IMR-90 (cell line): ENCODE measurements at regions not wholly inside any gene's neighbourhood (a gene's known extent, or its start where the extent isn't known, plus 50 kb on each side); places are given as distances from the start of the nearest gene placed in this dataset.

Source experiments
- ATAC-seq: fragments of 200-7000 bp; cut with Tn5 transposase; 2 replicates; pipeline ENCODE4 v1.9.1; 2020; ENCODE audit warnings: low read depth, mild to moderate bottlenecking, moderate library complexity
- BruUV-seq: library from RNA; stranded (reverse); fragments of 400-500 nt; replicated peaks from 2 replicates; lab custom pipeline; 2021; lab: Mats Ljungman, UMichigan
- CTCF ChIA-PET: fragments of 300-600 bp; formaldehyde crosslinking; extraction: SDS; loops from one replicate; lab custom pipeline; 2021; ENCODE audit warnings: antibody characterized with exemption; lab: Yijun Ruan, JAX
- POLR2A ChIA-PET: fragments of 300-600 bp; sonication (Branson Sonifier 250); formaldehyde crosslinking; loops from one replicate; lab custom pipeline; 2022; ENCODE audit warnings: antibody characterized with exemption; ENCODE audit not compliant: unreplicated experiment; lab: Charles Lee
- DNase-seq: peaks from one replicate; pipeline ENCODE4 v3.0.0; 2013
- H2AFZ ChIP-seq: replicated peaks from 2 replicates; pipeline ENCODE3; 2013; ENCODE audit warnings: low read length, mild to moderate bottlenecking; ENCODE audit not compliant: poor library complexity
- H2AK5ac ChIP-seq: 2 replicates; pipeline ENCODE4 v1.6.1; 2013; ENCODE audit warnings: low read depth, low read length, inconsistent platforms
- H2AK9ac ChIP-seq: replicated peaks from 2 replicates; pipeline ENCODE3; 2013; ENCODE audit warnings: mild to moderate bottlenecking, low read depth, low read length, moderate library complexity; ENCODE audit not compliant: poor library complexity
- H2BK120ac ChIP-seq: 2 replicates; pipeline ENCODE4 v1.6.1; 2013; ENCODE audit warnings: low read depth, low read length, inconsistent platforms
- H2BK15ac ChIP-seq: 3 replicates; pipeline ENCODE4 v1.6.1; 2013; ENCODE audit warnings: low read depth, low read length, inconsistent platforms
- H2BK20ac ChIP-seq: 2 replicates; pipeline ENCODE4 v1.6.1; 2013; ENCODE audit warnings: low read depth, mild to moderate bottlenecking, inconsistent platforms, low read length, moderate library complexity
- H2BK5ac ChIP-seq: 2 replicates; pipeline ENCODE4 v1.6.1; 2013; ENCODE audit warnings: mild to moderate bottlenecking, low read depth, low read length, inconsistent platforms; ENCODE audit not compliant: poor library complexity, severe bottlenecking
- H3K14ac ChIP-seq: replicated peaks from 2 replicates; pipeline ENCODE4 v1.6.1; 2013; ENCODE audit warnings: low read depth, low read length, inconsistent platforms
- H3K18ac ChIP-seq: 2 replicates; pipeline ENCODE4 v1.6.1; 2013; ENCODE audit warnings: low read depth, low read length, control low read depth
- H3K23ac ChIP-seq: 2 replicates; pipeline ENCODE4 v1.6.1; 2013; ENCODE audit warnings: low read depth, low read length, inconsistent platforms
- H3K27ac ChIP-seq: 2 replicates; pipeline ENCODE4 v1.5.1; 2013; ENCODE audit warnings: mild to moderate bottlenecking, control low read depth, low read length; ENCODE audit not compliant: insufficient read depth
- H3K27me3 ChIP-seq: 2 replicates; pipeline ENCODE4 v1.6.1; 2013; ENCODE audit warnings: low read length; ENCODE audit not compliant: control insufficient read depth, insufficient read depth
- H3K36me3 ChIP-seq: 2 replicates; pipeline ENCODE4 v1.6.1; 2013; ENCODE audit warnings: low read length, mixed read lengths; ENCODE audit not compliant: control insufficient read depth, insufficient read depth
- H3K4ac ChIP-seq: 2 replicates; pipeline ENCODE4 v1.6.1; 2013; ENCODE audit warnings: low read depth, low read length, inconsistent platforms
- H3K4me1 ChIP-seq: 2 replicates; pipeline ENCODE4 v1.6.1; 2013; ENCODE audit warnings: low read length, mixed read lengths; ENCODE audit not compliant: control insufficient read depth, insufficient read depth
- H3K4me2 ChIP-seq: 2 replicates; pipeline ENCODE4 v1.6.1; 2013; ENCODE audit warnings: low read depth, mild to moderate bottlenecking, control low read depth, low read length, moderate library complexity
- H3K4me3 ChIP-seq: 2 replicates; pipeline ENCODE4 v1.5.1; 2013; ENCODE audit warnings: low read depth, mild to moderate bottlenecking, control low read depth, low read length, moderate library complexity; ENCODE audit not compliant: insufficient read depth
- H3K56ac ChIP-seq: 2 replicates; pipeline ENCODE4 v1.6.1; 2013; ENCODE audit warnings: low read length, inconsistent platforms; ENCODE audit not compliant: insufficient read depth; ENCODE audit errors: extremely low read depth
- H3K79me1 ChIP-seq, 2 experiments: 2 replicates each; pipeline ENCODE4 v1.6.1; 2013; ENCODE audit warnings: low read length in 2 of 2, inconsistent platforms in 1 of 2, low read depth in 1 of 2
- H3K9ac ChIP-seq: 2 replicates; pipeline ENCODE4 v1.6.1; 2013; ENCODE audit warnings: low read depth, low read length, control low read depth
- H3K9me1 ChIP-seq: 2 replicates; pipeline ENCODE4 v1.6.1; 2013; ENCODE audit warnings: low read length, inconsistent platforms; ENCODE audit not compliant: insufficient read depth
- H3K9me3 ChIP-seq: 2 replicates; pipeline ENCODE4 v1.6.1; 2013; ENCODE audit warnings: low read length; ENCODE audit not compliant: control insufficient read depth, insufficient read depth
- H4K20me1 ChIP-seq: 2 replicates; pipeline ENCODE4 v1.6.1; 2013; ENCODE audit warnings: low read length, inconsistent platforms; ENCODE audit not compliant: insufficient read depth
- H4K5ac ChIP-seq: 2 replicates; pipeline ENCODE4 v1.6.1; 2013; ENCODE audit warnings: mild to moderate bottlenecking, low read depth, low read length, control low read depth
- H4K8ac ChIP-seq, 2 experiments: 2 replicates each; pipeline ENCODE4 v1.6.1; 2013; ENCODE audit warnings: low read depth in 2 of 2, low read length in 2 of 2, control low read depth in 1 of 2, inconsistent platforms in 1 of 2
- H4K91ac ChIP-seq: 2 replicates; pipeline ENCODE4 v1.6.1; 2013; ENCODE audit warnings: low read depth, low read length, inconsistent platforms; ENCODE audit not compliant: insufficient read depth
- BHLHE40 ChIP-seq: fragments of 150-350 bp; IDR thresholded peaks from 2 replicates; pipeline ENCODE4 v1.6.1; 2016; ENCODE audit warnings: mild to moderate bottlenecking, low read depth, low read length
- CEBPB ChIP-seq: IDR thresholded peaks from 2 replicates; pipeline ENCODE4 v1.6.1; 2012; ENCODE audit warnings: low read depth, low read length, improper control_type of control experiment
- CHD1 ChIP-seq: IDR thresholded peaks from 2 replicates; pipeline ENCODE4 v1.6.1; 2012; ENCODE audit warnings: low read depth, low read length, improper control_type of control experiment
- CTCF ChIP-seq: conservative IDR thresholded peaks from 2 replicates; pipeline ENCODE4 v1.5.1; 2012; ENCODE audit warnings: mild to moderate bottlenecking, low read depth, low read length, improper control_type of control experiment
- FOS ChIP-seq: fragments of 150-350 bp; IDR thresholded peaks from 2 replicates; pipeline ENCODE4 v1.6.1; 2016; ENCODE audit warnings: low read depth, low read length
- MAFK ChIP-seq: IDR thresholded peaks from 2 replicates; pipeline ENCODE4 v1.6.1; 2012; ENCODE audit warnings: low read depth, low read length, improper control_type of control experiment
- MAZ ChIP-seq: IDR thresholded peaks from 2 replicates; pipeline ENCODE4 v1.6.1; 2012; ENCODE audit warnings: low read depth, mild to moderate bottlenecking, low read length, improper control_type of control experiment, moderate library complexity, borderline replicate concordance
- NFE2L2 ChIP-seq: fragments of 150-350 bp; IDR thresholded peaks from 2 replicates; pipeline ENCODE4 v1.6.1; 2016; ENCODE audit warnings: low read depth, mild to moderate bottlenecking, low read length
- POLR2A ChIP-seq: IDR thresholded peaks from 2 replicates; pipeline ENCODE4 v1.6.1; 2012; ENCODE audit warnings: mild to moderate bottlenecking, low read depth, low read length
- RAD21 ChIP-seq: IDR thresholded peaks from 2 replicates; pipeline ENCODE4 v1.6.1; 2012; ENCODE audit warnings: low read length, improper control_type of control experiment
- RCOR1 ChIP-seq: IDR thresholded peaks from 2 replicates; pipeline ENCODE4 v1.6.1; 2012; ENCODE audit warnings: mild to moderate bottlenecking, low read length, improper control_type of control experiment; ENCODE audit not compliant: insufficient replicate concordance
- RFX5 ChIP-seq: IDR thresholded peaks from 2 replicates; pipeline ENCODE4 v1.8.0; 2012; ENCODE audit warnings: low read depth, mild to moderate bottlenecking, low read length, moderate library complexity
- SMC3 ChIP-seq: fragments of 150-350 bp; IDR thresholded peaks from 2 replicates; pipeline ENCODE4 v1.6.1; 2016; ENCODE audit warnings: low read depth, mild to moderate bottlenecking, antibody characterized with exemption, low read length, moderate library complexity
- USF2 ChIP-seq: fragments of 150-350 bp; IDR thresholded peaks from 2 replicates; pipeline ENCODE4 v1.6.1; 2017; ENCODE audit warnings: mild to moderate bottlenecking, antibody characterized with exemption, low read length, low read depth
- WGBS, 2 experiments: methylation state at CpG; one replicate each; pipeline versions ENCODE4 v1.1.5 to v1.1.7; 2013; ENCODE audit warnings: missing lambda C conversion rate in 2 of 2; ENCODE audit not compliant: insufficient read length in 1 of 2; ENCODE audit errors: extremely low coverage in 2 of 2; 5-methylcytosine and 5-hydroxymethylcytosine counted together
- dilution Hi-C: fragments of 300-500 bp; cut with HindIII; formaldehyde crosslinking; loops from one replicate; pipeline ENCODE4 v1.14.3; 2018; ENCODE audit warnings: low sequenced_read_pairs; ENCODE audit not compliant: unreplicated experiment
- in situ Hi-C: fragments of 300-500 bp; cut with MboI; formaldehyde crosslinking; loops from 3 replicates; pipeline ENCODE4 v1.14.3; 2019; ENCODE audit warnings: low sequenced_read_pairs, inconsistent platforms, mixed read lengths
- intact Hi-C: fragments of 100-400 bp; cut with micrococcal nuclease; formaldehyde crosslinking; loops from 2 replicates; pipeline ENCODE4 v1.10.0; 2022

GRCh38 chr15:31173790-31174450 is 72.4 kb upstream of the TRPM1 start:
- WGBS, 2 experiments = no CpG with 5 or more reads among the region's 2 CpGs
- Histone ChIP-seq H2BK15ac (no peak overlapping the region), H2BK120ac (no peak overlapping the region), H3K9me3 (no peaks in the 10 kb centered on the region), H2BK20ac (no peak overlapping the region), H3K18ac (no peak overlapping the region), H3K4me2 (no peak overlapping the region), H3K56ac (no peak overlapping the region), H3K4me3 (no peak overlapping the region), H2AFZ (no peak overlapping the region), H3K9ac (no peak overlapping the region), H3K23ac (no peak overlapping the region), H3K27me3 (peaks cover 3% of the 10 kb centered on the region; the same call in 1 of the 2 replicates), H2BK5ac (no peak overlapping the region), H3K4me1 (no peaks in the 10 kb centered on the region), H3K36me3 (no peaks in the 10 kb centered on the region), H3K9me1 (no peaks in the 10 kb centered on the region), H3K14ac (no peak overlapping the region), H4K20me1 (no peaks in the 10 kb centered on the region), H2AK9ac (no peak overlapping the region), H3K79me1 (no peaks in the 10 kb centered on the region), H3K27ac (no peak overlapping the region), H2AK5ac (no peak overlapping the region), H4K8ac (no peak overlapping the region), H4K5ac (no peak overlapping the region), H3K4ac (no peak overlapping the region), H4K91ac (no peak overlapping the region)
- DNase-seq (no peak), ATAC-seq (no peak)
- in situ Hi-C loops = no loop called here
- intact Hi-C loops = no loop called here
- no TSS peak for BruUV-seq
- ChIA-PET CTCF (no interaction called here), POLR2A (no interaction called here)
- no peak for TF ChIP-seq CTCF
- no peak for TF ChIP-seq BHLHE40
- no peak for TF ChIP-seq RCOR1
- TF ChIP-seq CEBPB = no peak
- no peak for TF ChIP-seq FOS
- no peak for TF ChIP-seq RFX5
- no peak for TF ChIP-seq MAZ
- no peak for TF ChIP-seq RAD21
- no peak for TF ChIP-seq USF2
- TF ChIP-seq NFE2L2 = no peak
- TF ChIP-seq SMC3 = no peak
- TF ChIP-seq CHD1 = no peak
- no peak for TF ChIP-seq MAFK
- no peak for TF ChIP-seq POLR2A
- dilution Hi-C loops = no loop called here
